ENCODE measurements at regions not wholly inside any gene's neighbourhood (a gene's known extent, or its start where the extent isn't known, plus 50 kb on each side); places are given as distances from the start of the nearest gene placed in this dataset.

DNA sequence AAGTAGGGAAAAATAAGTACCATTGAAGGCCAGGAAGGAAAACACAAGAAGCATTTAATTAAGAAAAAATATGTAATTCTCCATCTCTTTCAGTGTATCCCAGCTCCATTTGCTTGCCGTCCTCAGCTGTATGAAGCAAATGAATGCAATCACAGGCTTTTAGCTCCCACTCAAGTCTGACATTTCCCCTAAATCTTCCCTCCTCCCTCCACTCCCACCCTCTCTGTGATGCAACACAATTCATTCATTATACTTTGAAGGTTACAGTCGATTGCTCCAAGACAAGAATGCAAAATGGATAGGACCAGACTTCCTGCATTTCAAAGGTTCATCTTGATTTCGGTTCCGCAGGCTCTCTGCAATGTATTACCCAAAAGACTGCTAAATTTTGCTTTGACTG is 172.7 kb upstream of the SERPINE2 start:
- no peak overlapping the region for H3K4me3 ChIP-seq (ENCODE audit: control insufficient read depth in 1 of 2, extremely low read depth in 1 of 2, low read length in 1 of 2)
- WGBS (ENCODE audit: insufficient coverage) = 60% methylated on average over 2 of the region's 4 CpGs
- Mint-ChIP-seq H3K9me3 (no peaks in the 10 kb centered on the region), H3K4me1 (no peaks in the 10 kb centered on the region), H3K27ac (no peak overlapping the region), H3K4me3 (no peak overlapping the region), H3K27me3 (peaks cover 8 to 35% of the 10 kb centered on the region in 2 donors), H3K36me3 (no peaks in the 10 kb centered on the region)
- H3K9me3 ChIP-seq = no peaks in the 10 kb centered on the region
- no peak overlapping the region for H3K27ac ChIP-seq (ENCODE audit: low read length)
- no peak for ATAC-seq (replicated peaks in 1 of 4)
- POLR2A ChIA-PET = interaction anchor here in 1 of 2 donors (0.8 kb wide), 1 partner anchor 23 kb away, joined by 3 read pairs; no protein-coding TSS in a partner anchor
- CTCF ChIA-PET = interaction anchor here in 1 of 2 donors (0.6 kb wide), 1 partner anchor 1550 kb away, joined by 4 read pairs; no protein-coding TSS in a partner anchor
- no peaks in the 10 kb centered on the region for H3K27me3 ChIP-seq (replicated peaks in 1 of 2; ENCODE audit: control insufficient read depth in 2 of 2, extremely low read depth in 1 of 2, insufficient read depth in 2 of 2, low read length in 1 of 2)
- no peak for DNase-seq
- no peaks in the 10 kb centered on the region for H3K4me1 ChIP-seq (ENCODE audit: control insufficient read depth in 1 of 2, extremely low read depth in 1 of 2, insufficient read depth in 2 of 2, low read length in 2 of 2)
- no peaks in the 10 kb centered on the region for H3K36me3 ChIP-seq (ENCODE audit: control insufficient read depth in 2 of 2, extremely low read depth in 1 of 2, insufficient read depth in 1 of 2, low read length in 1 of 2)

DNA sequence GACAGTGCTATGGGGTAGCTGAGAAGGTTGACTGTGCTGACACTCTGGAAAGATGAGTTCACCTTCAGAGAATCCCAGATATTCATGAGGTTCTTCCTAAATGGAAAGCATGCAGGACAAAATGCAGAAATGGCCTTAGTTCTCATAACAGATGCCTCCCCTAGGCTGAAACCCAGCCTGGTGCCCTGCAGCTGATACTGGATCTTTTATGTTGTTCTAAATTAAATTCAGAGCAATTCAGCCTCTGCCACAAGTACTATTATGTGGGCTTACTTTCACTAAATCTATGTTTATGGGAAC is 172.0 kb upstream of the SERPINE2 start:
- ATAC-seq (replicated peaks in 1 of 4) = no peak
- Mint-ChIP-seq H3K4me3 (no peak overlapping the region), H3K27ac (no peak overlapping the region), H3K9me3 (peaks cover 0 to 3% (median 0%) of the 10 kb centered on the region in 3 donors), H3K27me3 (peaks cover 8 to 37% of the 10 kb centered on the region in 2 donors), H3K4me1 (no peaks in the 10 kb centered on the region), H3K36me3 (no peaks in the 10 kb centered on the region)
- Histone ChIP-seq H3K36me3 (ENCODE audit: control insufficient read depth in 2 of 2, extremely low read depth in 1 of 2, insufficient read depth in 1 of 2, low read length in 1 of 2) (no peaks in the 10 kb centered on the region), H3K4me1 (ENCODE audit: control insufficient read depth in 1 of 2, extremely low read depth in 1 of 2, insufficient read depth in 2 of 2, low read length in 2 of 2) (no peaks in the 10 kb centered on the region), H3K4me3 (ENCODE audit: control insufficient read depth in 1 of 2, extremely low read depth in 1 of 2, low read length in 1 of 2) (no peak overlapping the region), H3K27me3 (replicated peaks in 1 of 2; ENCODE audit: control insufficient read depth in 2 of 2, extremely low read depth in 1 of 2, insufficient read depth in 2 of 2, low read length in 1 of 2) (no peaks in the 10 kb centered on the region), H3K9me3 (no peaks in the 10 kb centered on the region), H3K27ac (ENCODE audit: low read length) (no peak overlapping the region)
- ChIA-PET POLR2A (no interaction called here), CTCF (interaction anchor here in 1 of 2 donors (0.6 kb wide), 1 partner anchor 1549 kb away, joined by 4 read pairs; no protein-coding TSS in a partner anchor)
- no peak for DNase-seq

DNA sequence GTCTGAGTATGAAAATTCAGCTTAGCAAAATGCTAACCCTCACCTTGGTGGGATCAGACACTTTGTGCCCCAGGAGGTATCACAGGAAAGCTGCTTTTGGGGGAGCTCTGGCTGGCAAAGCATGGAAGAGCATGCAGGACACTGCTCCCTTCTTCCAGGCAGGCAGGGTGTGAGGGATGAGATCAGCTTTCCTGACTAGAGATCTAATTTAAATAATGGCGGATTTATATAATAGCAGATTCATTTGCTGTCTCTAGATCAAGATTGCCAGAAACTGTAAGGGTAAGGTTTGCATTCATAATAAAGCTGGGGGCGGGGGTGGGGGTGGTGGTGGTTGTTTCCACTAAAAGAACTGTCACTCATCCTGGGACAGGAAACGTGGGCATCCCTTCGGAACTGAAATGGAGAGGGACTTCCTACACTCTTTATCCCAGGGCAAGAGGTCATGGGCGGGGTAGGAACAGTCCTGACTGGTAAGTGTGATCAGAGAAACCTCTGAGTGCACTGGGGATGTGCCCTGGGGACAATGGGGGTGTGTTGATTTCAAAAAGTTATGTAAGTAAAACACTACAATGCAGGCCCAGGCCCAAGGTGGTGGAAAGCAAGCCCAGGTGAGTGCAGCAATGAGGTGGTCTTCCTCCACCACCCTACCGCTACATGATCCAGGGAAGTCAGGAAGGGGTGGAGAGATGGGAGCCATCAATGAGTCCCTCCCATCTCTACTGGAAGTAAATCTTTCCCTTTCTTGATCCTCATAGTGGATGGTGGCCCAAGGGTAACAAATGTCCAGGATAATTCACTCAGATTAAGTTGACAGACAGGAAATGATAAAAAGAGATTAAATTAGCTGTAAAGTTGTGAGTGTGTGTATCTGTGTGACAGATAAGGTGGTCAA is 171.4 kb upstream of the SERPINE2 start:
- CTCF ChIA-PET = no interaction called here
- DNase-seq (no peak), ATAC-seq (replicated peaks in 1 of 4) (no peak)
- H3K36me3 ChIP-seq (ENCODE audit: control insufficient read depth in 2 of 2, extremely low read depth in 1 of 2, insufficient read depth in 1 of 2, low read length in 1 of 2) = no peaks in the 10 kb centered on the region
- no peaks in the 10 kb centered on the region for H3K9me3 ChIP-seq
- H3K4me1 ChIP-seq (ENCODE audit: control insufficient read depth in 1 of 2, extremely low read depth in 1 of 2, insufficient read depth in 2 of 2, low read length in 2 of 2) = no peaks in the 10 kb centered on the region
- Mint-ChIP-seq H3K27ac (no peak overlapping the region), H3K9me3 (peaks cover 0 to 8% (median 0%) of the 10 kb centered on the region in 3 donors), H3K36me3 (no peaks in the 10 kb centered on the region), H3K27me3 (peaks cover 8 to 37% of the 10 kb centered on the region in 2 donors), H3K4me1 (no peaks in the 10 kb centered on the region), H3K4me3 (no peak overlapping the region)
- H3K27ac ChIP-seq (ENCODE audit: low read length) = no peak overlapping the region
- no peaks in the 10 kb centered on the region for H3K27me3 ChIP-seq (replicated peaks in 1 of 2; ENCODE audit: control insufficient read depth in 2 of 2, extremely low read depth in 1 of 2, insufficient read depth in 2 of 2, low read length in 1 of 2)
- H3K4me3 ChIP-seq (ENCODE audit: control insufficient read depth in 1 of 2, extremely low read depth in 1 of 2, low read length in 1 of 2) = no peak overlapping the region
- POLR2A ChIA-PET = interaction anchor here in 1 of 2 donors (0.6 kb wide), 1 partner anchor 19 kb away, joined by 4 read pairs; no protein-coding TSS in a partner anchor
- no CpG with 5 or more reads among the region's 6 CpGs for WGBS (ENCODE audit: insufficient coverage)

DNA sequence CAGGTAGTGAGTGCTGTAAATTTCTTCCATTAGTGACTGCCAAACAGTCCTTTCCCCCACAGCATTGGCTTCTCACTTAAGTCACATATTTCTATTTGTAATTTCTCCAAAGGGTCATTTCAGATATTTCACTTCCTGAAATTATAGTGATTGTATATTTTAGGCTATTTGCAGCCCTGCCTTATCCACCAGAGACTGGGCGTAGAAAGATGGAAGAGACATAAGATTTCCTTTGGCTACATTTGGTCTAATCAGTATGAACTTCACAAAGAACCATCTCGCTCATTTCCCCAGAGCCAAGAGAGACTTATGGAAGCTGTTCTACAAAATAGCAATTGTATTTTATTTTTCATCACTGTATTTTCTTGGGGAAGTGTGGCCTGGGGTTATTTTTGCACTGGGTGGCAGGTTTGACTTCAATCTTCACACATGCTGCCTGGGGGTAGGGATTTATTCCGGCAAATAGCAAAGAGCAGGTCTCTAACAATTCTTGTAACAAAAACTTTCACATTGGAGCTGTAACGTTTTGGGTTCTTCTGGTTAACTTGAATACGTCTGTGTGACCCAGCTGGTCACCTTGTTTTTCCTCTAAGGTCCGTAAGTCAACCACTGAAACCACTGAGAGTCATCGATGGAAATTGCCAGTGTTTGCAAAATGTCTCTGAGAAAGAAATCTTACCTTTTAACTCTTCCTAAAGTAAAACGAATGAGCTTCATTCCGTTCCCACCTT is 170.6 kb upstream of the SERPINE2 start:
- DNase-seq = no peak
- Histone ChIP-seq H3K27ac (ENCODE audit: low read length) (no peak overlapping the region), H3K27me3 (replicated peaks in 1 of 2; ENCODE audit: control insufficient read depth in 2 of 2, extremely low read depth in 1 of 2, insufficient read depth in 2 of 2, low read length in 1 of 2) (no peaks in the 10 kb centered on the region), H3K4me3 (ENCODE audit: control insufficient read depth in 1 of 2, extremely low read depth in 1 of 2, low read length in 1 of 2) (no peak overlapping the region), H3K4me1 (ENCODE audit: control insufficient read depth in 1 of 2, extremely low read depth in 1 of 2, insufficient read depth in 2 of 2, low read length in 2 of 2) (no peaks in the 10 kb centered on the region), H3K9me3 (no peaks in the 10 kb centered on the region), H3K36me3 (ENCODE audit: control insufficient read depth in 2 of 2, extremely low read depth in 1 of 2, insufficient read depth in 1 of 2, low read length in 1 of 2) (no peaks in the 10 kb centered on the region)
- Mint-ChIP-seq H3K27ac (no peak overlapping the region), H3K9me3 (peaks cover 0 to 8% (median 0%) of the 10 kb centered on the region in 3 donors), H3K36me3 (no peaks in the 10 kb centered on the region), H3K4me3 (no peak overlapping the region), H3K27me3 (peaks cover 8 to 33% of the 10 kb centered on the region in 2 donors), H3K4me1 (no peaks in the 10 kb centered on the region)
- CTCF ChIA-PET = no interaction called here
- POLR2A ChIA-PET = no interaction called here
- no peak for ATAC-seq (replicated peaks in 1 of 4)
- 65% methylated on average over 4 of the region's 9 CpGs for WGBS (ENCODE audit: insufficient coverage)

DNA sequence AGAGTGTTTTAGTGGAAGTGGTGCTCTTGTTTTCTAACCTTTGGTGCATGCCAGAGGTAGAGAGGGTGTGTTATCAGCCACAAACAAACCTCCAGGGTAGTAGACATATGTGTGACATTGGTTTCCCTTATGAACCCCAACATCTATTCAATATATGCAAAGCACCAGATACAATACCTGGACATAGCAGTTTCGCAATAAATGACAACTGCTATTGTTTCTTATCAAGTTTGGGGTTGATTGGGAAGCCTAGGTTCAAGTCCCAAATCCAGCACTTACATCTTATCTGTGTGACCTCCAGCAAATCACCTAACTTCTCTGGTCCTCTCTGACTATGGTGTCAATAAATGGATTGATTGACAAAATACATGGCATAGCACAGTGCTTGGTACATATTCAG is 169.4 kb upstream of the SERPINE2 start:
- Mint-ChIP-seq H3K4me3 (no peak overlapping the region), H3K36me3 (no peaks in the 10 kb centered on the region), H3K27ac (no peak overlapping the region), H3K27me3 (peaks cover 7 to 33% of the 10 kb centered on the region in 2 donors), H3K9me3 (peaks cover 0 to 8% (median 0%) of the 10 kb centered on the region in 3 donors), H3K4me1 (no peaks in the 10 kb centered on the region)
- POLR2A ChIA-PET = no interaction called here
- H3K36me3 ChIP-seq (ENCODE audit: control insufficient read depth in 2 of 2, extremely low read depth in 1 of 2, insufficient read depth in 1 of 2, low read length in 1 of 2) = no peaks in the 10 kb centered on the region
- no peaks in the 10 kb centered on the region for H3K4me1 ChIP-seq (ENCODE audit: control insufficient read depth in 1 of 2, extremely low read depth in 1 of 2, insufficient read depth in 2 of 2, low read length in 2 of 2)
- H3K27ac ChIP-seq (ENCODE audit: low read length) = no peak overlapping the region
- no peak for DNase-seq
- no peak overlapping the region for H3K4me3 ChIP-seq (ENCODE audit: control insufficient read depth in 1 of 2, extremely low read depth in 1 of 2, low read length in 1 of 2)
- H3K9me3 ChIP-seq = no peaks in the 10 kb centered on the region
- CTCF ChIA-PET = no interaction called here
- H3K27me3 ChIP-seq (replicated peaks in 1 of 2; ENCODE audit: control insufficient read depth in 2 of 2, extremely low read depth in 1 of 2, insufficient read depth in 2 of 2, low read length in 1 of 2) = no peaks in the 10 kb centered on the region
- ATAC-seq (replicated peaks in 1 of 4) = no peak
- no CpG with 5 or more reads among the region's 1 CpG for WGBS (ENCODE audit: insufficient coverage)

DNA sequence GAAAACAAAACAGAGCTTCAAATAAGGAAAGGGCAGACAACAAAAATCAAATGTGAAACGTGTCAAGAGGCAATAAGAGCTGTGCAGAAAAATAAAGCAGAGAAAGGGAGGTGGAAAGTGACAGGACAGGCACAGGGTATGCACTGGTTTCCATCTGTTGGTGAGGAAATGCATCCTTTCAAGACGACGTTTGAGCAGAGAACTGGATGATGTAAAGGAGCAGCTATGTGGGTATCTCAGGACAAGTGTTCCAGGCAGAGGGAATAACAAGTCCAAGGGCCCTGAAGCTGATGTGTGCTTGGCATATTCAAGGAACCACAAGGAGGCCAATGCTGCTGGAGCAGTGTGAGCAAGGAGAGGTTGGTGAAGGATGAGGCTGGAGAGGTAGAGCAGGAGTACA is 168.9 kb upstream of the SERPINE2 start:
- POLR2A ChIA-PET = no interaction called here
- DNase-seq = no peak
- no peak overlapping the region for H3K27ac Mint-ChIP-seq
- no peak overlapping the region for H3K27ac ChIP-seq (ENCODE audit: low read length)
- CTCF ChIA-PET = no interaction called here
- no peak overlapping the region for H3K4me3 ChIP-seq (ENCODE audit: control insufficient read depth in 1 of 2, extremely low read depth in 1 of 2, low read length in 1 of 2)
- no peaks in the 10 kb centered on the region for H3K36me3 ChIP-seq (ENCODE audit: control insufficient read depth in 2 of 2, extremely low read depth in 1 of 2, insufficient read depth in 1 of 2, low read length in 1 of 2)
- 57% methylated on average over 3 of the region's 3 CpGs for WGBS (ENCODE audit: insufficient coverage)
- no peaks in the 10 kb centered on the region for H3K27me3 ChIP-seq (replicated peaks in 1 of 2; ENCODE audit: control insufficient read depth in 2 of 2, extremely low read depth in 1 of 2, insufficient read depth in 2 of 2, low read length in 1 of 2)
- H3K4me1 Mint-ChIP-seq = no peaks in the 10 kb centered on the region
- H3K27me3 Mint-ChIP-seq = peaks cover 6 to 33% of the 10 kb centered on the region in 2 donors
- no peak overlapping the region for H3K4me3 Mint-ChIP-seq
- ATAC-seq (replicated peaks in 1 of 4) = no peak
- no peaks in the 10 kb centered on the region for H3K9me3 ChIP-seq
- peaks cover 0 to 8% (median 0%) of the 10 kb centered on the region in 3 donors for H3K9me3 Mint-ChIP-seq
- no peaks in the 10 kb centered on the region for H3K36me3 Mint-ChIP-seq
- no peaks in the 10 kb centered on the region for H3K4me1 ChIP-seq (ENCODE audit: control insufficient read depth in 1 of 2, extremely low read depth in 1 of 2, insufficient read depth in 2 of 2, low read length in 2 of 2)

Data from T-cell (primary cell).